ENCODE measurements at regions not wholly inside any gene's neighbourhood (a gene's known extent, or its start where the extent isn't known, plus 50 kb on each side); places are given as distances from the start of the nearest gene placed in this dataset.

GRCh38 chr2:146295080-146295670 lies 1549.7 kb upstream of the ACVR2A start:
- 96 to 97% methylated on average over 1 of the region's 1 CpG for WGBS, 2 donors
- H3K36me3 ChIP-seq (ENCODE audit: control insufficient read depth in 1 of 2, insufficient read depth in 2 of 2, low read length in 1 of 2) = no peaks in the 10 kb centered on the region
- intact Hi-C loops (cut with DNase I) = no loop called here

GRCh38 chr2:146287281-146287680 lies 1557.5 kb upstream of the ACVR2A start:
- Histone ChIP-seq H3K36me3 (ENCODE audit: control insufficient read depth in 1 of 2, insufficient read depth in 2 of 2, low read length in 1 of 2) (no peaks in the 10 kb centered on the region), H3K4me3 (ENCODE audit: low read length in 2 of 2) (no peak overlapping the region), H3K4me1 (ENCODE audit: control insufficient read depth in 1 of 2, insufficient read depth in 2 of 2, low read length in 2 of 2) (no peaks in the 10 kb centered on the region), H3K9me3 (ENCODE audit: control insufficient read depth, low read length) (no peaks in the 10 kb centered on the region), H3K27me3 (ENCODE audit: control insufficient read depth in 1 of 2, insufficient read depth in 2 of 2, low read length in 1 of 2) (no peaks in the 10 kb centered on the region), H3K27ac (ENCODE audit: low read depth in 1 of 2, low read length in 2 of 2) (no peak overlapping the region)
- intact Hi-C loops (cut with DNase I) = no loop called here
- WGBS, 2 donors = 58 to 67% methylated on average over 1 of the region's 1 CpG
- DNase-seq = no peak
- no peak for ATAC-seq (ENCODE audit: low FRiP score)

More at GRCh38 chr2:146295080-146295670, 1549.7 kb upstream of the ACVR2A start:
- peaks cover 4% of the 10 kb centered on the region for H3K9me3 ChIP-seq (ENCODE audit: control insufficient read depth, low read length)
- H3K4me3 ChIP-seq (ENCODE audit: low read length in 2 of 2) = no peak overlapping the region
- no peaks in the 10 kb centered on the region for H3K4me1 ChIP-seq (ENCODE audit: control insufficient read depth in 1 of 2, insufficient read depth in 2 of 2, low read length in 2 of 2)
- no peak for DNase-seq
- no peak for ATAC-seq (ENCODE audit: low FRiP score)
- H3K27ac ChIP-seq (ENCODE audit: low read depth in 1 of 2, low read length in 2 of 2) = no peak overlapping the region
- no peaks in the 10 kb centered on the region for H3K27me3 ChIP-seq (ENCODE audit: control insufficient read depth in 1 of 2, insufficient read depth in 2 of 2, low read length in 1 of 2)

GRCh38 chr2:146278881-146279280 lies 1565.9 kb upstream of the ACVR2A start:
- no peak overlapping the region for H3K4me3 ChIP-seq (ENCODE audit: low read length in 2 of 2)
- no peaks in the 10 kb centered on the region for H3K4me1 ChIP-seq (ENCODE audit: control insufficient read depth in 1 of 2, insufficient read depth in 2 of 2, low read length in 2 of 2)
- intact Hi-C loops (cut with DNase I) = no loop called here
- WGBS, 2 donors = 58 to 80% methylated on average over 2 of the region's 2 CpGs
- ATAC-seq (ENCODE audit: low FRiP score) (no peak), DNase-seq (no peak)
- no peaks in the 10 kb centered on the region for H3K36me3 ChIP-seq (ENCODE audit: control insufficient read depth in 1 of 2, insufficient read depth in 2 of 2, low read length in 1 of 2)
- H3K9me3 ChIP-seq (ENCODE audit: control insufficient read depth, low read length) = no peaks in the 10 kb centered on the region
- H3K27ac ChIP-seq (ENCODE audit: low read depth in 1 of 2, low read length in 2 of 2) = no peak overlapping the region
- no peaks in the 10 kb centered on the region for H3K27me3 ChIP-seq (ENCODE audit: control insufficient read depth in 1 of 2, insufficient read depth in 2 of 2, low read length in 1 of 2)

- H3K27ac ChIP-seq (ENCODE audit: low read depth in 1 of 2, low read length in 2 of 2) = no peak overlapping the region
- no peaks in the 10 kb centered on the region for H3K9me3 ChIP-seq (ENCODE audit: control insufficient read depth, low read length)
- H3K4me1 ChIP-seq (ENCODE audit: control insufficient read depth in 1 of 2, insufficient read depth in 2 of 2, low read length in 2 of 2) = no peaks in the 10 kb centered on the region
- H3K4me3 ChIP-seq (ENCODE audit: low read length in 2 of 2) = no peak overlapping the region
- no peaks in the 10 kb centered on the region for H3K36me3 ChIP-seq (ENCODE audit: control insufficient read depth in 1 of 2, insufficient read depth in 2 of 2, low read length in 1 of 2)
- intact Hi-C loops (cut with DNase I) = no loop called here
- DNase-seq (no peak), ATAC-seq (ENCODE audit: low FRiP score) (no peak)
- H3K27me3 ChIP-seq (ENCODE audit: control insufficient read depth in 1 of 2, insufficient read depth in 2 of 2, low read length in 1 of 2) = no peaks in the 10 kb centered on the region
Measured at GRCh38 chr2:146271131-146271831, 1573.5 kb upstream of the ACVR2A start.

GRCh38 chr2:146270618-146271017 lies 1574.2 kb upstream of the ACVR2A start:
- Histone ChIP-seq H3K36me3 (ENCODE audit: control insufficient read depth in 1 of 2, insufficient read depth in 2 of 2, low read length in 1 of 2) (no peaks in the 10 kb centered on the region), H3K4me3 (ENCODE audit: low read length in 2 of 2) (no peak overlapping the region), H3K4me1 (ENCODE audit: control insufficient read depth in 1 of 2, insufficient read depth in 2 of 2, low read length in 2 of 2) (no peaks in the 10 kb centered on the region), H3K27ac (ENCODE audit: low read depth in 1 of 2, low read length in 2 of 2) (no peak overlapping the region), H3K9me3 (ENCODE audit: control insufficient read depth, low read length) (no peaks in the 10 kb centered on the region), H3K27me3 (ENCODE audit: control insufficient read depth in 1 of 2, insufficient read depth in 2 of 2, low read length in 1 of 2) (no peaks in the 10 kb centered on the region)
- ATAC-seq (ENCODE audit: low FRiP score) = no peak
- intact Hi-C loops (cut with DNase I) = no loop called here
- DNase-seq = no peak

- no peaks in the 10 kb centered on the region for H3K4me1 ChIP-seq (ENCODE audit: control insufficient read depth in 1 of 2, insufficient read depth in 2 of 2, low read length in 2 of 2)
- intact Hi-C loops (cut with DNase I) = no loop called here
- no peaks in the 10 kb centered on the region for H3K9me3 ChIP-seq (ENCODE audit: control insufficient read depth, low read length)
- no peaks in the 10 kb centered on the region for H3K36me3 ChIP-seq (ENCODE audit: control insufficient read depth in 1 of 2, insufficient read depth in 2 of 2, low read length in 1 of 2)
- no peak for ATAC-seq (ENCODE audit: low FRiP score)
- no peaks in the 10 kb centered on the region for H3K27me3 ChIP-seq (ENCODE audit: control insufficient read depth in 1 of 2, insufficient read depth in 2 of 2, low read length in 1 of 2)
- H3K27ac ChIP-seq (ENCODE audit: low read depth in 1 of 2, low read length in 2 of 2) = no peak overlapping the region
- DNase-seq = no peak
- H3K4me3 ChIP-seq (ENCODE audit: low read length in 2 of 2) = no peak overlapping the region
Measured at GRCh38 chr2:146267093-146267492, 1577.7 kb upstream of the ACVR2A start.

GRCh38 chr2:146265656-146266055 lies 1579.2 kb upstream of the ACVR2A start:
- H3K27ac ChIP-seq (ENCODE audit: low read depth in 1 of 2, low read length in 2 of 2) = no peak overlapping the region

GRCh38 chr2:146262606-146263005 lies 1582.2 kb upstream of the ACVR2A start:
- WGBS, 2 donors = 82 to 88% methylated on average over 4 of the region's 4 CpGs
- no peak overlapping the region for H3K4me3 ChIP-seq (ENCODE audit: low read length in 2 of 2)
- ATAC-seq (ENCODE audit: low FRiP score) = no peak

More at GRCh38 chr2:146265656-146266055, 1579.2 kb upstream of the ACVR2A start:
- H3K27me3 ChIP-seq (ENCODE audit: control insufficient read depth in 1 of 2, insufficient read depth in 2 of 2, low read length in 1 of 2) = no peaks in the 10 kb centered on the region
- intact Hi-C loops (cut with DNase I) = no loop called here
- H3K36me3 ChIP-seq (ENCODE audit: control insufficient read depth in 1 of 2, insufficient read depth in 2 of 2, low read length in 1 of 2) = no peaks in the 10 kb centered on the region
- H3K4me3 ChIP-seq (ENCODE audit: low read length in 2 of 2) = no peak overlapping the region
- no peaks in the 10 kb centered on the region for H3K4me1 ChIP-seq (ENCODE audit: control insufficient read depth in 1 of 2, insufficient read depth in 2 of 2, low read length in 2 of 2)
- H3K9me3 ChIP-seq (ENCODE audit: control insufficient read depth, low read length) = no peaks in the 10 kb centered on the region
- 86 to 90% methylated on average over 6 of the region's 6 CpGs for WGBS, 2 donors
- DNase-seq = no peak
- ATAC-seq (ENCODE audit: low FRiP score) = no peak

GRCh38 chr2:146260551-146260950 lies 1584.3 kb upstream of the ACVR2A start:
- Histone ChIP-seq H3K9me3 (ENCODE audit: control insufficient read depth, low read length) (no peaks in the 10 kb centered on the region), H3K27ac (ENCODE audit: low read depth in 1 of 2, low read length in 2 of 2) (no peak overlapping the region), H3K27me3 (ENCODE audit: control insufficient read depth in 1 of 2, insufficient read depth in 2 of 2, low read length in 1 of 2) (no peaks in the 10 kb centered on the region), H3K4me3 (ENCODE audit: low read length in 2 of 2) (no peak overlapping the region), H3K4me1 (ENCODE audit: control insufficient read depth in 1 of 2, insufficient read depth in 2 of 2, low read length in 2 of 2) (no peaks in the 10 kb centered on the region), H3K36me3 (ENCODE audit: control insufficient read depth in 1 of 2, insufficient read depth in 2 of 2, low read length in 1 of 2) (no peaks in the 10 kb centered on the region)
- intact Hi-C loops (cut with DNase I) = no loop called here
- 33% methylated on average over 5 of the region's 5 CpGs for WGBS, 2 donors
- DNase-seq (no peak), ATAC-seq (ENCODE audit: low FRiP score) (no peak)

More at GRCh38 chr2:146262606-146263005, 1582.2 kb upstream of the ACVR2A start:
- Histone ChIP-seq H3K36me3 (ENCODE audit: control insufficient read depth in 1 of 2, insufficient read depth in 2 of 2, low read length in 1 of 2) (no peaks in the 10 kb centered on the region), H3K27ac (ENCODE audit: low read depth in 1 of 2, low read length in 2 of 2) (no peak overlapping the region), H3K9me3 (ENCODE audit: control insufficient read depth, low read length) (no peaks in the 10 kb centered on the region), H3K27me3 (ENCODE audit: control insufficient read depth in 1 of 2, insufficient read depth in 2 of 2, low read length in 1 of 2) (no peaks in the 10 kb centered on the region), H3K4me1 (ENCODE audit: control insufficient read depth in 1 of 2, insufficient read depth in 2 of 2, low read length in 2 of 2) (no peaks in the 10 kb centered on the region)
- intact Hi-C loops (cut with DNase I) = no loop called here
- no peak for DNase-seq
